ENCODE measurements at regions not wholly inside any gene's neighbourhood (a gene's known extent, or its start where the extent isn't known, plus 50 kb on each side); places are given as distances from the start of the nearest gene placed in this dataset.
A peak's percentile ranks its signal among the peaks of the same experiment; 100 is the strongest.

- DNase-seq (ENCODE audit: low spot score), result no peak
Measured at GRCh38 chr4:74649193-74649592, 145.1 kb downstream of the BTC start.

- no peak for DNase-seq (ENCODE audit: low spot score)
Measured at GRCh38 chr4:74651198-74651597, 143.1 kb downstream of the BTC start.

- no peak for DNase-seq (ENCODE audit: low spot score)
Measured at GRCh38 chr4:74653331-74654229, 140.7 kb downstream of the BTC start.

GRCh38 chr4:74654230-74654681 lies 140.1 kb downstream of the BTC start:
- peak; percentile 96 for DNase-seq (ENCODE audit: low spot score)

- no peak for DNase-seq (ENCODE audit: low spot score)
Measured at GRCh38 chr4:74656596-74656995, 137.7 kb downstream of the BTC start.

- DNase-seq (ENCODE audit: low spot score), result no peak
Measured at GRCh38 chr4:74658116-74658515, 136.2 kb downstream of the BTC start.

GRCh38 chr4:74659576-74660411 lies 134.5 kb downstream of the BTC start:
- DNase-seq (ENCODE audit: low spot score), result peak; percentile 97

- DNase-seq (ENCODE audit: low spot score), result no peak
Measured at GRCh38 chr4:74660866-74661265, 133.5 kb downstream of the BTC start.

GRCh38 chr4:74661427-74662201 lies 132.7 kb downstream of the BTC start:
- no peak for DNase-seq (ENCODE audit: low spot score)

- no peak for DNase-seq (ENCODE audit: low spot score)
Measured at GRCh38 chr4:74663631-74664030, 130.7 kb downstream of the BTC start.

GRCh38 chr4:74665346-74665745 lies 129.0 kb downstream of the BTC start:
- DNase-seq (ENCODE audit: low spot score), result no peak

- DNase-seq (ENCODE audit: low spot score), result no peak
Measured at GRCh38 chr4:74665876-74666275, 128.4 kb downstream of the BTC start.

GRCh38 chr4:74667438-74667837 lies 126.9 kb downstream of the BTC start:
- DNase-seq (ENCODE audit: low spot score), result no peak

GRCh38 chr4:74667944-74668343 lies 126.4 kb downstream of the BTC start:
- DNase-seq (ENCODE audit: low spot score), result peak; percentile 80

- no peak for DNase-seq (ENCODE audit: low spot score)
Measured at GRCh38 chr4:74669702-74670101, 124.6 kb downstream of the BTC start.

GRCh38 chr4:74670583-74670982 lies 123.7 kb downstream of the BTC start:
- DNase-seq (ENCODE audit: low spot score), result no peak

- peak; percentile 88 for DNase-seq (ENCODE audit: low spot score)
Measured at GRCh38 chr4:74671080-74671698, 123.1 kb downstream of the BTC start.

- DNase-seq (ENCODE audit: low spot score), result no peak
Measured at GRCh38 chr4:74674750-74675149, 119.6 kb downstream of the BTC start.

- DNase-seq (ENCODE audit: low spot score), result peak; percentile 81
Measured at GRCh38 chr4:74675673-74676279, 118.5 kb downstream of the BTC start.

- DNase-seq (ENCODE audit: low spot score), result peak; percentile 93
Measured at GRCh38 chr4:74682567-74683359, 111.6 kb downstream of the BTC start.
